ENCODE measurements at regions not wholly inside any gene's neighbourhood (a gene's known extent, or its start where the extent isn't known, plus 50 kb on each side); places are given as distances from the start of the nearest gene placed in this dataset.

GRCh38 chr5:100424787-100425186, 110.4 kb upstream of the FAM174A start:
- H3K9me2 ChIP-seq (ENCODE audit: insufficient read depth): no peaks in the 10 kb centered on the region
- RAD21 ChIA-PET (ENCODE audit: low non-redundant PET in 1 of 2, low total read pairs in 2 of 2, uncharacterized antibody in 2 of 2, unreplicated experiment in 2 of 2): no interaction called here

More at GRCh38 chr5:100424787-100425186, 110.4 kb upstream of the FAM174A start:
- no peak for ATAC-seq
- intact Hi-C loops (cut with micrococcal nuclease): no loop called here
- no peak for TF ChIP-seq YY1 (IDR thresholded peaks at IDR 0.05; ENCODE audit: extremely low read depth, insufficient replicate concordance, low read depth, low read length)
- no peak for TF ChIP-seq CBX3 (IDR thresholded peaks at IDR 0.05; ENCODE audit: low read depth)
- TF ChIP-seq ZNF274 (IDR thresholded peaks at IDR 0.05; ENCODE audit: low read depth, low read length): no peak
- no peak for TF ChIP-seq TCF7L2 (IDR thresholded peaks at IDR 0.05; ENCODE audit: borderline replicate concordance, extremely low read depth, insufficient read depth, insufficient read length)
- TF ChIP-seq CEBPB (IDR thresholded peaks at IDR 0.05; ENCODE audit: low read depth): no peak
- no peak for TF ChIP-seq REST (IDR thresholded peaks at IDR 0.05; ENCODE audit: low read depth)
- TF ChIP-seq SP1 (IDR thresholded peaks at IDR 0.05; ENCODE audit: low read depth): no peak
- no peak for TF ChIP-seq ATF3 (IDR thresholded peaks at IDR 0.05)
- TF ChIP-seq POLR2A (IDR thresholded peaks at IDR 0.05; ENCODE audit: borderline replicate concordance, extremely low read depth, insufficient read depth, insufficient read length): no peak
- TF ChIP-seq POLR2AphosphoS5 (IDR thresholded peaks at IDR 0.05; ENCODE audit: low read depth, low read length): no peak
- Histone ChIP-seq H2AFZ (ENCODE audit: low read depth, low read length, poor library complexity, severe bottlenecking) (no peak overlapping the region), H4K20me1 (ENCODE audit: insufficient read depth) (no peaks in the 10 kb centered on the region), H3K79me2 (ENCODE audit: insufficient read depth, low read length) (no peaks in the 10 kb centered on the region), H3K9me3 (ENCODE audit: control insufficient read depth in 1 of 2, insufficient read depth in 1 of 2, low read depth in 1 of 2, low read length in 2 of 2) (no peaks in the 10 kb centered on the region), H3K27ac (ENCODE audit: low read depth, low read length) (no peak overlapping the region), H3K4me2 (ENCODE audit: low read length) (no peak overlapping the region), H3K4me1 (ENCODE audit: control insufficient read depth in 1 of 2, insufficient read depth in 2 of 2, low read length in 2 of 2) (peaks cover 6 to 11% of the 10 kb centered on the region in 2 experiments; a peak in 3 of 4 replicates), H3K27me3 (ENCODE audit: insufficient read depth, low read length) (no peaks in the 10 kb centered on the region), H3K4me3 (replicated peaks in 1 of 2; ENCODE audit: low read depth in 1 of 2, low read length in 2 of 2) (no peak overlapping the region), H3K9ac (ENCODE audit: low read length) (no peak overlapping the region), H3K36me3 (ENCODE audit: control insufficient read depth in 1 of 2, insufficient read depth in 2 of 2, low read length in 2 of 2) (no peaks in the 10 kb centered on the region)
- DNase-seq (ENCODE audit: low read depth, low spot score): no peak
- ChIA-PET POLR2A (no interaction called here), CTCF (no interaction called here)
- no TSS peak for BruUV-seq (replicated peaks)
